ENCODE measurements at regions not wholly inside any gene's neighbourhood (a gene's known extent, or its start where the extent isn't known, plus 50 kb on each side); places are given as distances from the start of the nearest gene placed in this dataset.

GRCh38 chr18:42281124-42281523 is 326.1 kb downstream of the PIK3C3 start:
- TF ChIP-seq EZH2 (IDR thresholded peaks at IDR 0.05; ENCODE audit: insufficient read depth, poor library complexity, severe bottlenecking) (no peak), EZH2phosphoT487 (IDR thresholded peaks at IDR 0.05; ENCODE audit: insufficient read depth, low read depth) (no peak)
